IPS-15b (cell line): ENCODE measurements at regions not wholly inside any gene's neighbourhood (a gene's known extent, or its start where the extent isn't known, plus 50 kb on each side); places are given as distances from the start of the nearest gene placed in this dataset.

Experiments used
- H3K27me3 ChIP-seq: one replicate; pipeline ENCODE4 v1.6.1; 2013; ENCODE audit warnings: low read length; ENCODE audit not compliant: control insufficient read depth, insufficient read depth
- H3K36me3 ChIP-seq: one replicate; pipeline ENCODE4 v1.6.1; 2013; ENCODE audit warnings: low read length; ENCODE audit not compliant: control insufficient read depth, insufficient read depth
- H3K4me1 ChIP-seq: one replicate; pipeline ENCODE4 v1.6.1; 2013; ENCODE audit warnings: mild to moderate bottlenecking, low read length; ENCODE audit not compliant: control insufficient read depth, insufficient read depth
- H3K4me3 ChIP-seq: one replicate; pipeline ENCODE4 v1.5.1; 2013; ENCODE audit warnings: low read depth, low read length
- H3K9ac ChIP-seq: one replicate; pipeline ENCODE4 v1.6.1; 2013; ENCODE audit warnings: low read depth, mild to moderate bottlenecking, low read length
- H3K9me3 ChIP-seq: one replicate; pipeline ENCODE4 v1.6.1; 2013; ENCODE audit warnings: mild to moderate bottlenecking, low read length; ENCODE audit not compliant: control insufficient read depth, insufficient read depth

- Histone ChIP-seq H3K27me3 (no peaks in the 10 kb centered on the region), H3K9ac (no peak overlapping the region), H3K4me1 (no peaks in the 10 kb centered on the region), H3K4me3 (no peak overlapping the region), H3K36me3 (no peaks in the 10 kb centered on the region), H3K9me3 (no peaks in the 10 kb centered on the region)
Observed at GRCh38 chr6:119562168-119562567, 212.6 kb upstream of the MAN1A1 start.

- Histone ChIP-seq H3K9ac (no peak overlapping the region), H3K4me1 (no peaks in the 10 kb centered on the region), H3K9me3 (no peaks in the 10 kb centered on the region), H3K27me3 (no peaks in the 10 kb centered on the region), H3K36me3 (no peaks in the 10 kb centered on the region), H3K4me3 (no peak overlapping the region)
Observed at GRCh38 chr6:119559586-119559985, 210.0 kb upstream of the MAN1A1 start.

- no peaks in the 10 kb centered on the region for H3K36me3 ChIP-seq
- no peak overlapping the region for H3K4me3 ChIP-seq
- no peaks in the 10 kb centered on the region for H3K4me1 ChIP-seq
- H3K9ac ChIP-seq = no peak overlapping the region
- no peaks in the 10 kb centered on the region for H3K9me3 ChIP-seq
- no peaks in the 10 kb centered on the region for H3K27me3 ChIP-seq
Observed at GRCh38 chr6:119557239-119557638, 207.7 kb upstream of the MAN1A1 start.

- H3K9me3 ChIP-seq = no peaks in the 10 kb centered on the region
- H3K9ac ChIP-seq = no peak overlapping the region
- no peak overlapping the region for H3K4me3 ChIP-seq
- no peaks in the 10 kb centered on the region for H3K4me1 ChIP-seq
- H3K36me3 ChIP-seq = no peaks in the 10 kb centered on the region
- no peaks in the 10 kb centered on the region for H3K27me3 ChIP-seq
Observed at GRCh38 chr6:119552021-119552420, 202.5 kb upstream of the MAN1A1 start.

- Histone ChIP-seq H3K36me3 (no peaks in the 10 kb centered on the region), H3K4me3 (no peak overlapping the region), H3K9ac (no peak overlapping the region), H3K9me3 (no peaks in the 10 kb centered on the region), H3K4me1 (no peaks in the 10 kb centered on the region), H3K27me3 (no peaks in the 10 kb centered on the region)
Observed at GRCh38 chr6:119547024-119547423, 197.5 kb upstream of the MAN1A1 start.

- H3K27me3 ChIP-seq = no peaks in the 10 kb centered on the region
- no peaks in the 10 kb centered on the region for H3K36me3 ChIP-seq
- no peak overlapping the region for H3K9ac ChIP-seq
- no peaks in the 10 kb centered on the region for H3K9me3 ChIP-seq
- H3K4me1 ChIP-seq = no peaks in the 10 kb centered on the region
- no peak overlapping the region for H3K4me3 ChIP-seq
Observed at GRCh38 chr6:119545245-119545644, 195.7 kb upstream of the MAN1A1 start.

GRCh38 chr6:119544325-119545175, 195.0 kb upstream of the MAN1A1 start:
- H3K4me3 ChIP-seq = no peak overlapping the region
- H3K36me3 ChIP-seq = no peaks in the 10 kb centered on the region
- H3K9me3 ChIP-seq = no peaks in the 10 kb centered on the region
- H3K4me1 ChIP-seq = no peaks in the 10 kb centered on the region
- H3K27me3 ChIP-seq = no peaks in the 10 kb centered on the region
- H3K9ac ChIP-seq = no peak overlapping the region

GRCh38 chr6:119543332-119543731, 193.8 kb upstream of the MAN1A1 start:
- Histone ChIP-seq H3K27me3 (no peaks in the 10 kb centered on the region), H3K4me3 (no peak overlapping the region), H3K9ac (no peak overlapping the region), H3K4me1 (no peaks in the 10 kb centered on the region), H3K36me3 (no peaks in the 10 kb centered on the region), H3K9me3 (no peaks in the 10 kb centered on the region)

- Histone ChIP-seq H3K36me3 (no peaks in the 10 kb centered on the region), H3K9me3 (no peaks in the 10 kb centered on the region), H3K9ac (no peak overlapping the region), H3K4me3 (no peak overlapping the region), H3K4me1 (no peaks in the 10 kb centered on the region), H3K27me3 (no peaks in the 10 kb centered on the region)
Observed at GRCh38 chr6:119542037-119542436, 192.5 kb upstream of the MAN1A1 start.

- Histone ChIP-seq H3K9me3 (no peaks in the 10 kb centered on the region), H3K27me3 (no peaks in the 10 kb centered on the region), H3K4me3 (no peak overlapping the region), H3K36me3 (no peaks in the 10 kb centered on the region), H3K4me1 (no peaks in the 10 kb centered on the region), H3K9ac (no peak overlapping the region)
Observed at GRCh38 chr6:119541132-119541905, 191.8 kb upstream of the MAN1A1 start.

GRCh38 chr6:119540417-119540816, 190.9 kb upstream of the MAN1A1 start:
- H3K27me3 ChIP-seq = no peaks in the 10 kb centered on the region
- H3K4me1 ChIP-seq = no peaks in the 10 kb centered on the region
- no peaks in the 10 kb centered on the region for H3K9me3 ChIP-seq
- no peak overlapping the region for H3K4me3 ChIP-seq
- no peak overlapping the region for H3K9ac ChIP-seq
- no peaks in the 10 kb centered on the region for H3K36me3 ChIP-seq
